B cell (primary cell): ENCODE measurements at regions not wholly inside any gene's neighbourhood (a gene's known extent, or its start where the extent isn't known, plus 50 kb on each side); places are given as distances from the start of the nearest gene placed in this dataset.

ENCODE experiments used
- ATAC-seq: fragments of 200-7000 bp; cut with Tn5 transposase; one replicate; pipeline ENCODE4 v1.10.0; 2021; ENCODE audit warnings: low read depth, mild to moderate bottlenecking, moderate number of reproducible peaks, moderate library complexity
- CTCF ChIA-PET: fragments of 350-600 bp; sonication (Branson Sonifier 250); formaldehyde crosslinking; loops from one replicate; lab custom pipeline; 2021; ENCODE audit warnings: antibody characterized with exemption, inconsistent platforms; lab: Charles Lee
- POLR2A ChIA-PET: fragments of 350-600 bp; sonication (Branson Sonifier 250); formaldehyde crosslinking; loops from one replicate; lab custom pipeline; 2021; ENCODE audit warnings: antibody characterized with exemption; lab: Charles Lee
- DNase-seq: peaks from one replicate; pipeline ENCODE4 v3.0.0; 2013
- H2AFZ ChIP-seq: 2 replicates; pipeline ENCODE4 v1.6.1; 2012; ENCODE audit warnings: mild to moderate bottlenecking, low read depth, low read length; ENCODE audit not compliant: insufficient read depth, poor library complexity, severe bottlenecking
- H3K27ac ChIP-seq, 2 donors: 1 replicate in 1 of 2; 2 replicates in 1 of 2; pipeline ENCODE4 v1.5.1; 2012 to 2013; ENCODE audit warnings: low read length in 2 of 2, mild to moderate bottlenecking in 2 of 2, moderate library complexity in 1 of 2
- H3K27me3 ChIP-seq, 4 experiments: fragments of 200-600 bp in 1 of 4; sonication (generic) in 1 of 4; replicated peaks in 1 of 4; 1 replicate in 2 of 4; 2 replicates in 2 of 4; pipeline versions ENCODE4 v1.6.1 to v1.7.0; 2013 to 2016; ENCODE audit warnings: low read length in 3 of 4, mild to moderate bottlenecking in 2 of 4, mixed read lengths in 1 of 4, moderate library complexity in 1 of 4; ENCODE audit not compliant: insufficient read depth in 4 of 4, control insufficient read depth in 3 of 4; ENCODE audit errors: control extremely low read depth in 1 of 4
- H3K36me3 ChIP-seq, 2 experiments: replicated peaks in 1 of 2; 1 replicate in 1 of 2; 2 replicates in 1 of 2; pipeline versions ENCODE4 v1.6.1 to v1.7.1; 2013; ENCODE audit warnings: low read length in 1 of 2; ENCODE audit not compliant: insufficient read depth in 2 of 2, control insufficient read depth in 1 of 2; ENCODE audit errors: control extremely low read depth in 1 of 2, extremely low read depth in 1 of 2
- H3K4me1 ChIP-seq, 2 donors: fragments of 200-600 bp in 1 of 2; sonication (generic) in 1 of 2; 1 replicate in 1 of 2; 2 replicates in 1 of 2; pipeline versions ENCODE4 v1.5.1 to v1.6.1; 2013 to 2017; ENCODE audit warnings: low read length in 2 of 2; ENCODE audit not compliant: control insufficient read depth in 2 of 2, insufficient read depth in 2 of 2
- H3K4me2 ChIP-seq: replicated peaks from 2 replicates; pipeline ENCODE3; 2012; ENCODE audit warnings: mild to moderate bottlenecking, low read depth, low read length; ENCODE audit not compliant: poor library complexity, severe bottlenecking
- H3K4me3 ChIP-seq, 5 experiments: fragments of 200-600 bp in 1 of 5; sonication (generic) in 1 of 5; 1 replicate in 3 of 5; 2 replicates in 2 of 5; pipeline versions ENCODE4 v1.5.1 to v1.7.0; 2011 to 2016; ENCODE audit warnings: low read length in 4 of 5, mild to moderate bottlenecking in 4 of 5, low read depth in 2 of 5, control low read depth in 1 of 5, moderate library complexity in 1 of 5; ENCODE audit not compliant: insufficient read depth in 1 of 5; ENCODE audit errors: control extremely low read depth in 1 of 5, extremely low read depth in 1 of 5
- H3K79me2 ChIP-seq: fragments of 200-600 bp; sonication (generic); one replicate; pipeline ENCODE4 v1.6.0; 2016; ENCODE audit warnings: low read length; ENCODE audit not compliant: control insufficient read depth, insufficient read depth
- H3K9ac ChIP-seq: fragments of 200-600 bp; sonication (generic); 2 replicates; pipeline ENCODE4 v1.6.1; 2017; ENCODE audit warnings: mild to moderate bottlenecking, low read length, moderate library complexity
- H3K9me3 ChIP-seq, 3 donors: one replicate each; pipeline versions ENCODE4 v1.6.1 to v1.7.1; 2013; ENCODE audit warnings: low read length in 2 of 3; ENCODE audit not compliant: control insufficient read depth in 2 of 3, insufficient read depth in 1 of 3; ENCODE audit errors: control extremely low read depth in 1 of 3
- H4K20me1 ChIP-seq: 2 replicates; pipeline ENCODE4 v1.6.0; 2012; ENCODE audit warnings: mild to moderate bottlenecking, low read length; ENCODE audit not compliant: insufficient read depth, control insufficient read depth, poor library complexity, severe bottlenecking
- H3K27ac Mint-ChIP-seq: one replicate; pipeline ENCODE4 v1.8.0; 2021; ENCODE audit warnings: mixed read lengths
- H3K27me3 Mint-ChIP-seq: one replicate; pipeline ENCODE4 v1.8.0; 2021; ENCODE audit warnings: mixed read lengths
- H3K4me1 Mint-ChIP-seq: one replicate; pipeline ENCODE4 v1.8.0; 2021; ENCODE audit warnings: mixed read lengths
- H3K4me3 Mint-ChIP-seq: one replicate; pipeline ENCODE4 v1.8.0; 2021; ENCODE audit warnings: mixed read lengths
- H3K9me3 Mint-ChIP-seq: one replicate; pipeline ENCODE4 v1.8.0; 2022; ENCODE audit warnings: mixed read lengths; ENCODE audit not compliant: insufficient read depth
- EZH2 ChIP-seq: IDR thresholded peaks from 2 replicates; pipeline ENCODE4 v1.6.1; 2012; ENCODE audit warnings: borderline replicate concordance, low read depth, mild to moderate bottlenecking, moderate library complexity, low read length; ENCODE audit not compliant: insufficient read depth, poor library complexity, severe bottlenecking
- WGBS: methylation state at CpG from one replicate; pipeline ENCODE4 v1.1.5; 2013; ENCODE audit warnings: missing lambda C conversion rate; ENCODE audit not compliant: insufficient coverage; 5-methylcytosine and 5-hydroxymethylcytosine counted together
- intact Hi-C: fragments of 100-400 bp; cut with micrococcal nuclease; formaldehyde crosslinking; loops from one replicate; pipeline ENCODE4 v1.10.0; 2022
- TF ChIP-seq, protein P1 (sequence below): fragments of 200-600 bp; IDR thresholded peaks from one replicate; pipeline ENCODE4 v1.8.0; 2022; ENCODE audit warnings: antibody characterized with exemption, mild to moderate bottlenecking

DNA sequence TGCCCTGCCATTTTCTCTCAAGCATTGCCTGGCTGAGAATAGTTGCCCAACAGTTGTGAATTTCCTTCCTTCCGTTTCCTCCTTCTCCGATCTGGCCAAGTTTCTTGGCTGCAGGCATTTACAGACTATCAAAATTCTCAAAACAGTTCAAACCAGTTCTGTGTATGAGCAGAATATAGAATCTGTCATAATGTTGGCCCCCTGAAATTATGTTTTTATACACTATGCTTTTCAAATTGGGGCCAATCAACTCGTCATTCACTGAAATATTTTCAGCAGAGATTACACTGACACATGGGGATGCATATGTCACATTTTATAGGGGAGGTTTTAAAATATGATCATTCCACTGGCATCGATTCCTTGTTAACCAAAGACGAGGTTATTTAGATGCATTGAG, 284.2 kb upstream of the TMTC4 start:
- Histone ChIP-seq H3K4me2 (no peak overlapping the region), H2AFZ (no peak overlapping the region), H3K79me2 (no peaks in the 10 kb centered on the region), H4K20me1 (no peaks in the 10 kb centered on the region), H3K27me3 (no peaks in the 10 kb centered on the region), H3K9me3 (no peaks in the 10 kb centered on the region), H3K27ac (no peak overlapping the region), H3K4me3 (no peak overlapping the region), H3K36me3 (no peaks in the 10 kb centered on the region), H3K9ac (no peak overlapping the region), H3K4me1 (no peaks in the 10 kb centered on the region)
- H3K4me1 Mint-ChIP-seq = no peaks in the 10 kb centered on the region
- WGBS = no CpG with 5 or more reads among the region's 5 CpGs
- POLR2A ChIA-PET = no interaction called here
- ATAC-seq = no peak
- TF ChIP-seq, protein P1, sequence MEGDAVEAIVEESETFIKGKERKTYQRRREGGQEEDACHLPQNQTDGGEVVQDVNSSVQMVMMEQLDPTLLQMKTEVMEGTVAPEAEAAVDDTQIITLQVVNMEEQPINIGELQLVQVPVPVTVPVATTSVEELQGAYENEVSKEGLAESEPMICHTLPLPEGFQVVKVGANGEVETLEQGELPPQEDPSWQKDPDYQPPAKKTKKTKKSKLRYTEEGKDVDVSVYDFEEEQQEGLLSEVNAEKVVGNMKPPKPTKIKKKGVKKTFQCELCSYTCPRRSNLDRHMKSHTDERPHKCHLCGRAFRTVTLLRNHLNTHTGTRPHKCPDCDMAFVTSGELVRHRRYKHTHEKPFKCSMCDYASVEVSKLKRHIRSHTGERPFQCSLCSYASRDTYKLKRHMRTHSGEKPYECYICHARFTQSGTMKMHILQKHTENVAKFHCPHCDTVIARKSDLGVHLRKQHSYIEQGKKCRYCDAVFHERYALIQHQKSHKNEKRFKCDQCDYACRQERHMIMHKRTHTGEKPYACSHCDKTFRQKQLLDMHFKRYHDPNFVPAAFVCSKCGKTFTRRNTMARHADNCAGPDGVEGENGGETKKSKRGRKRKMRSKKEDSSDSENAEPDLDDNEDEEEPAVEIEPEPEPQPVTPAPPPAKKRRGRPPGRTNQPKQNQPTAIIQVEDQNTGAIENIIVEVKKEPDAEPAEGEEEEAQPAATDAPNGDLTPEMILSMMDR = no peak
- no peak for TF ChIP-seq EZH2
- DNase-seq = no peak
- peaks cover 3% of the 10 kb centered on the region for H3K9me3 Mint-ChIP-seq
- H3K27ac Mint-ChIP-seq = no peak overlapping the region
- intact Hi-C loops = no loop called here
- no peaks in the 10 kb centered on the region for H3K27me3 Mint-ChIP-seq
- CTCF ChIA-PET = no interaction called here
- no peak overlapping the region for H3K4me3 Mint-ChIP-seq

DNA sequence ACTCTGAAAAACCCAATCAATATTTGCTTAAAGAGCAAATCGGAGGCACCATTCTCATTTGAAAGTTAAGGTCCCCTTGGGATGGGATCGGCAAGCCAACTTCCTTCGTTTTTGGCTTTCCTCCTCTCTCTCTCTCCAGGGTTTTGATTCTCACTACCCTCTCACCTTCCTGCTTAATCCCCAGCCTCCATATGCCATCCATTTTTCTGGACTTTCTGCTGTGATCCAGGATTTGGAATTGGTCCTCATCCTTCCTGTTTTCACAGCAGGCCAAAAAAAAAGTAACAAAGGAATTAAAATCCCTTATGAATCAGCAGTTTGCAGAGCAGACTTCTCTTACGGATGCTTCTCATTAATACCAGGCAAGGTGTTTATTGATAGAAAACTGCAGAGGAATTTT, 283.1 kb upstream of the TMTC4 start:
- no peak for DNase-seq
- Histone ChIP-seq H3K27ac (no peak overlapping the region), H3K9ac (no peak overlapping the region), H2AFZ (no peak overlapping the region), H3K79me2 (no peaks in the 10 kb centered on the region), H3K27me3 (no peaks in the 10 kb centered on the region), H3K4me2 (no peak overlapping the region), H3K9me3 (peaks cover 0 to 6% (median 0%) of the 10 kb centered on the region in 3 donors), H4K20me1 (no peaks in the 10 kb centered on the region), H3K4me3 (no peak overlapping the region), H3K4me1 (no peaks in the 10 kb centered on the region), H3K36me3 (no peaks in the 10 kb centered on the region)
- Mint-ChIP-seq H3K4me1 (no peaks in the 10 kb centered on the region), H3K27me3 (no peaks in the 10 kb centered on the region), H3K4me3 (no peak overlapping the region), H3K9me3 (no peaks in the 10 kb centered on the region), H3K27ac (no peak overlapping the region)
- 96% methylated on average over 3 of the region's 4 CpGs for WGBS
- TF ChIP-seq EZH2 = no peak
- TF ChIP-seq, protein P1 = no peak
- ChIA-PET CTCF (no interaction called here), POLR2A (no interaction called here)
- intact Hi-C loops = no loop called here
- ATAC-seq = no peak
